Endothelial cell of umbilical vein (primary cell): ENCODE measurements at regions not wholly inside any gene's neighbourhood (a gene's known extent, or its start where the extent isn't known, plus 50 kb on each side); places are given as distances from the start of the nearest gene placed in this dataset.

Experiments used
- BruUV-seq: library from RNA; stranded (reverse); fragments of 400-500 nt; replicated peaks from 2 replicates; lab custom pipeline; 2021; lab: Mats Ljungman, UMichigan
- CTCF ChIA-PET: fragments of 300-600, 350-600 bp; sonication (Branson Sonifier 250); formaldehyde crosslinking; loops from one replicate; lab custom pipeline; 2021; ENCODE audit warnings: antibody characterized with exemption, inconsistent platforms; lab: Charles Lee
- POLR2A ChIA-PET: fragments of 300-600, 350-600 bp; sonication (Branson Sonifier 250); formaldehyde crosslinking; loops from one replicate; lab custom pipeline; 2021; ENCODE audit warnings: antibody characterized with exemption, inconsistent platforms; lab: Charles Lee
- DNase-seq: peaks from one replicate; pipeline ENCODE4 v3.0.0-alpha.2; 2011; ENCODE audit warnings: low read depth, low spot score
- FAIRE-seq: peaks from 2 replicates; lab custom pipeline; 2011; peaks lifted over from hg19 to GRCh38; lab: Jason Lieb, UNC
- H2AFZ ChIP-seq: 2 replicates; pipeline ENCODE4 v1.6.0; 2012; ENCODE audit warnings: low read depth, low read length, control low read depth, inconsistent platforms
- H3K27ac ChIP-seq: 2 replicates; pipeline ENCODE4 v1.5.1; 2011; ENCODE audit warnings: low read depth, mild to moderate bottlenecking, control low read depth, low read length, moderate library complexity; ENCODE audit not compliant: insufficient read depth
- H3K27me3 ChIP-seq, 2 experiments: 2 replicates each; pipeline versions ENCODE4 v1.6.0 to v1.6.1; 2011; ENCODE audit warnings: low read length in 2 of 2, mixed read lengths in 1 of 2; ENCODE audit not compliant: control insufficient read depth in 2 of 2, insufficient read depth in 2 of 2
- H3K36me3 ChIP-seq, 2 experiments: 2 replicates in 1 of 2; 3 replicates in 1 of 2; pipeline ENCODE4 v1.5.1; 2011; ENCODE audit warnings: low read length in 2 of 2, mild to moderate bottlenecking in 1 of 2, moderate library complexity in 1 of 2; ENCODE audit not compliant: control insufficient read depth in 2 of 2, insufficient read depth in 2 of 2; ENCODE audit errors: extremely low read depth in 1 of 2
- H3K4me1 ChIP-seq: 3 replicates; pipeline ENCODE4 v1.5.1; 2011; ENCODE audit warnings: mild to moderate bottlenecking, low read length; ENCODE audit not compliant: control insufficient read depth, insufficient read depth; ENCODE audit errors: extremely low read depth
- H3K4me2 ChIP-seq: 2 replicates; pipeline ENCODE4 v1.6.1; 2011; ENCODE audit warnings: low read length, control low read depth, mixed read lengths; ENCODE audit not compliant: insufficient read depth
- H3K4me3 ChIP-seq, 3 experiments: fragments of 200-600 bp in 1 of 3; sonication (generic), shearing (Covaris generic) in 1 of 3; replicated peaks in 1 of 3; 2 replicates each; pipeline ENCODE4 v1.5.1; 2011 to 2016; ENCODE audit warnings: control low read depth in 3 of 3, low read length in 3 of 3, mild to moderate bottlenecking in 2 of 3, inconsistent platforms in 1 of 3, low read depth in 1 of 3, moderate library complexity in 1 of 3; ENCODE audit not compliant: insufficient read depth in 1 of 3
- H3K79me2 ChIP-seq: 2 replicates; pipeline ENCODE4 v1.6.0; 2012; ENCODE audit warnings: low read length, inconsistent platforms; ENCODE audit not compliant: control insufficient read depth, insufficient read depth
- H3K9ac ChIP-seq: replicated peaks from 2 replicates; pipeline ENCODE3; 2011; ENCODE audit warnings: low read length, control low read depth; ENCODE audit not compliant: insufficient read depth; ENCODE audit errors: extremely low read depth
- H3K9me1 ChIP-seq: replicated peaks from 3 replicates; pipeline ENCODE4 v1.6.0; 2011; ENCODE audit warnings: mild to moderate bottlenecking, low read length; ENCODE audit not compliant: control insufficient read depth, insufficient read depth; ENCODE audit errors: extremely low read depth
- H3K9me3 ChIP-seq: replicated peaks from 2 replicates; pipeline ENCODE4 v1.5.1; 2012; ENCODE audit warnings: low read length, inconsistent platforms; ENCODE audit not compliant: control insufficient read depth, insufficient read depth
- H4K20me1 ChIP-seq: replicated peaks from 2 replicates; pipeline ENCODE3; 2011; ENCODE audit warnings: mild to moderate bottlenecking, low read length; ENCODE audit not compliant: control insufficient read depth, insufficient read depth; ENCODE audit errors: extremely low read depth
- EZH2 ChIP-seq: IDR thresholded peaks from 2 replicates; pipeline ENCODE4 v1.6.1; 2012; ENCODE audit warnings: borderline replicate concordance, low read depth, mild to moderate bottlenecking, moderate library complexity, low read length, inconsistent platforms; ENCODE audit not compliant: severe bottlenecking
- FOS ChIP-seq: IDR thresholded peaks from 2 replicates; pipeline ENCODE4 v1.6.1; 2011; ENCODE audit warnings: mild to moderate bottlenecking, low read length, moderate library complexity, borderline replicate concordance; ENCODE audit not compliant: insufficient read depth
- JUN ChIP-seq: IDR thresholded peaks from 2 replicates; pipeline ENCODE4 v1.6.1; 2011; ENCODE audit warnings: borderline replicate concordance, low read depth; ENCODE audit not compliant: insufficient read length, insufficient read depth
- MAX ChIP-seq: IDR thresholded peaks from 2 replicates; pipeline ENCODE4 v1.6.1; 2011; ENCODE audit not compliant: insufficient read depth, insufficient read length
- POLR2AphosphoS5 ChIP-seq: IDR thresholded peaks from 2 replicates; pipeline ENCODE4 v1.6.1; 2012; ENCODE audit warnings: low read depth, mild to moderate bottlenecking, control low read depth, low read length, moderate library complexity; ENCODE audit not compliant: insufficient read depth
- dilution Hi-C: fragments of 300-500 bp; cut with MboI; formaldehyde crosslinking; loops from one replicate; pipeline ENCODE4 v1.15.0; 2019; ENCODE audit warnings: low sequenced_read_pairs; ENCODE audit not compliant: extremely low pct_ligation_motif_present
- intact Hi-C: fragments of 100-400 bp; cut with micrococcal nuclease; formaldehyde crosslinking; loops from one replicate; pipeline ENCODE4 v1.10.0; 2022

DNA sequence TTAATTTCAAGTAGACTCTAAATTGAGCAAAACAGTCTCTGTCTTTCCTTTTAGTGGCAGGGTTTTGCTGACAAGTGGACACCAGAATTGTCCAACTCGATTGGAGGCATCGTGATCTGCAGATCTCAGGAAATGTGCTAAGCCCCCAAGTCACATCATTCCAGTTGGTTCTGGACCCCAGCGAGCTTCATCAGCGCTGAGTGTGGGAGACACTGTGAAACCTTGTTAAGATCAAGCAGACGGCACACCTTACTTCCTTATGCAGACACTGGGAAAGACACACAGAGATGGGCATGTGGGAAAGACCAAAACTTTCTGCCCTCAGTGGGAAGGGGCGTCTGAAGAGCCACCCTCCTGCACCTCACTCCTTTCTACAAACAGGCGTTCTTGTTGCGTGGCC, 440.8 kb downstream of the GLRX3 start:
- DNase-seq (no peak), FAIRE-seq (no peak)
- Histone ChIP-seq H4K20me1 (no peaks in the 10 kb centered on the region), H3K4me3 (no peak overlapping the region), H3K9me3 (peaks cover 10% of the 10 kb centered on the region), H3K9me1 (no peaks in the 10 kb centered on the region), H3K27ac (no peak overlapping the region), H3K79me2 (no peaks in the 10 kb centered on the region), H3K4me2 (no peak overlapping the region), H3K9ac (no peak overlapping the region), H3K4me1 (no peaks in the 10 kb centered on the region), H3K27me3 (no peaks in the 10 kb centered on the region), H2AFZ (no peak overlapping the region), H3K36me3 (no peaks in the 10 kb centered on the region)
- intact Hi-C loops (no loop called here), dilution Hi-C loops (no loop called here)
- BruUV-seq = no TSS peak
- CTCF ChIA-PET = no interaction called here
- POLR2A ChIA-PET = no interaction called here
- TF ChIP-seq JUN (no peak), MAX (no peak), EZH2 (no peak), POLR2AphosphoS5 (no peak)

DNA sequence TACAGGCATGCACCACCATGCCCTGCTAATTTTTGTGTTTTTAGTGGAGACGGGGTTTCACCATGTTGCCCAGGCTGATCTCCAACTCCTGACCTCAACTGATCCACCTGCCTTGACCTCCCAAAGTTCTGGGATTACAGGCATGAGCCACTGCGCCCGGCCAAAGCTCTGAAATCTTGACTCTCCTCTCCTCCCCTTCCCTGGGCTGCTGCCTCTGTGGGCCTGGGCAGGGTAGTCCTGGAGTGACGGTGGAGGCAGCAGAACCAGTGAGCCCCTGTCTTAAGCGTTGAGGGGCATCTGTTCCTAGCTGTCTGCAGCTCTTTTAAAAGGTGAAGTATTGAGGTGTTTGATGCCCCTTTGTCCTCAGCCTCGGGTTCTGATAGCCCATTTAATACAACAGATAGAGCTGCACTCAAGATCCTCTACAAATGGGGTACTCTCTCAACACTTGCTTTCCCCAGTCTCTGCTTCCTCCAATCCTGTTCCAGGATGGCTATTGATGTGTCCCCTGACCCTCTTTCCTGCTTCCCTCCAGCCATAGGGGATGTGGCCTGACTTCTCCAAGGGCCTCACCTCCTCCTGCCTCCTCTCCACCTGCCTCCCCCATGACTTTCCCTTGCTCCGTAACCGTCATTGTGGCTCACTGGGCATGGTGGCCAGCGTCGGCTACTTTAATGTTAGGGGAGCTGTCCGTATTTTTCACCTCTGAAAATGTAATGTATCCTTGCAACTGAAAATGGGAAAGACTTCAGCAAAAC, 442.5 kb downstream of the GLRX3 start:
- no peaks in the 10 kb centered on the region for H4K20me1 ChIP-seq
- ChIA-PET CTCF (no interaction called here), POLR2A (no interaction called here)
- DNase-seq = no peak
- H3K9me3 ChIP-seq = peaks cover 10% of the 10 kb centered on the region
- BruUV-seq = no TSS peak
- no peak for FAIRE-seq
- intact Hi-C loops = no loop called here
- no peak overlapping the region for H3K27ac ChIP-seq
- no peaks in the 10 kb centered on the region for H3K27me3 ChIP-seq
- H3K36me3 ChIP-seq = no peaks in the 10 kb centered on the region
- dilution Hi-C loops = no loop called here
- H3K9me1 ChIP-seq = no peaks in the 10 kb centered on the region
- H3K4me1 ChIP-seq = no peaks in the 10 kb centered on the region
- no peaks in the 10 kb centered on the region for H3K79me2 ChIP-seq
- no peak overlapping the region for H3K4me3 ChIP-seq
- no peak overlapping the region for H2AFZ ChIP-seq
- no peak overlapping the region for H3K9ac ChIP-seq
- no peak overlapping the region for H3K4me2 ChIP-seq
- TF ChIP-seq FOS (no peak), EZH2 (no peak), MAX (no peak)
